ENCODE measurements at regions not wholly inside any gene's neighbourhood (a gene's known extent, or its start where the extent isn't known, plus 50 kb on each side); places are given as distances from the start of the nearest gene placed in this dataset.
"Not testable (repeated sequence)": the region's sequence is repeated elsewhere in the genome, so short reads cannot be mapped to it uniquely, and the experiment has no call there.

- CTCF ChIA-PET; H3K4ac ChIP-seq (ENCODE audit: low read depth, low read length); BruUV-seq (replicated peaks); H2AK9ac ChIP-seq (replicated peaks; ENCODE audit: low read depth, low read length, poor library complexity); H3K9me1 ChIP-seq (ENCODE audit: insufficient read depth, low read length); H3K23ac ChIP-seq (ENCODE audit: low read depth, low read length); H3K36me3 ChIP-seq (ENCODE audit: control insufficient read depth, insufficient read depth, low read length); POLR2A ChIA-PET (ENCODE audit: unreplicated experiment); H3K18ac ChIP-seq (ENCODE audit: low read depth, low read length); H3K27me3 ChIP-seq (ENCODE audit: control insufficient read depth, insufficient read depth, low read length); H2BK20ac ChIP-seq (ENCODE audit: low read depth, low read length); H4K20me1 ChIP-seq (ENCODE audit: insufficient read depth, low read length); H3K79me1 ChIP-seq (ENCODE audit: low read depth in 1 of 2, low read length in 2 of 2); DNase-seq; H2BK15ac ChIP-seq (ENCODE audit: low read depth, low read length); H3K4me2 ChIP-seq (ENCODE audit: low read depth, low read length); H3K4me1 ChIP-seq (ENCODE audit: control insufficient read depth, insufficient read depth, low read length); H3K14ac ChIP-seq (replicated peaks; ENCODE audit: low read depth, low read length); H3K27ac ChIP-seq (ENCODE audit: insufficient read depth, low read length); H3K9ac ChIP-seq (ENCODE audit: low read depth, low read length); H2AFZ ChIP-seq (replicated peaks; ENCODE audit: low read length, poor library complexity); in situ Hi-C loops (cut with MboI; ENCODE audit: low sequenced_read_pairs); H4K8ac ChIP-seq (ENCODE audit: low read depth in 2 of 2, low read length in 2 of 2); H4K5ac ChIP-seq (ENCODE audit: low read depth, low read length); dilution Hi-C loops (cut with HindIII; ENCODE audit: low sequenced_read_pairs, unreplicated experiment); H4K91ac ChIP-seq (ENCODE audit: insufficient read depth, low read depth, low read length); H2BK120ac ChIP-seq (ENCODE audit: low read depth, low read length); H2BK5ac ChIP-seq (ENCODE audit: low read depth, low read length, poor library complexity, severe bottlenecking); H3K9me3 ChIP-seq (ENCODE audit: control insufficient read depth, insufficient read depth, low read length); H3K4me3 ChIP-seq (ENCODE audit: insufficient read depth, low read depth, low read length); intact Hi-C loops (cut with micrococcal nuclease); H2AK5ac ChIP-seq (ENCODE audit: low read depth, low read length); ATAC-seq (ENCODE audit: low read depth); H3K56ac ChIP-seq (ENCODE audit: extremely low read depth, insufficient read depth, low read length): not testable (repeated sequence)
- no CpG with 5 or more reads among the region's 25 CpGs for WGBS, 2 experiments (ENCODE audit: extremely low coverage in 2 of 2, insufficient read length in 1 of 2)
Observed at GRCh38 chr7:142575351-142575750, 173.9 kb upstream of the PRSS1 start.
